PC-9 (cell line): ENCODE measurements at regions not wholly inside any gene's neighbourhood (a gene's known extent, or its start where the extent isn't known, plus 50 kb on each side); places are given as distances from the start of the nearest gene placed in this dataset.

ENCODE experiments used
- BruUV-seq: library from RNA; stranded (reverse); fragments of 400-500 nt; replicated peaks from 2 replicates; lab custom pipeline; 2021; lab: Mats Ljungman, UMichigan
- CTCF ChIA-PET: fragments of 300-600 bp; sonication (Branson Sonifier 250); formaldehyde crosslinking; loops from one replicate; lab custom pipeline; 2022; ENCODE audit warnings: antibody characterized with exemption; lab: Charles Lee
- POLR2A ChIA-PET: fragments of 300-600 bp; sonication (Branson Sonifier 250); formaldehyde crosslinking; loops from one replicate; lab custom pipeline; 2022; ENCODE audit warnings: antibody characterized with exemption; ENCODE audit not compliant: unreplicated experiment; lab: Charles Lee
- DNase-seq, 2 experiments: peaks; one replicate each; pipeline versions ENCODE4 v3.0.0 to v3.0.0-alpha.2; 2015 to 2022; ENCODE audit warnings: mixed read lengths in 1 of 2
- H2AFZ ChIP-seq: fragments of 200-600 bp; sonication (generic); 2 replicates; pipeline ENCODE4 v1.8.1; 2017; ENCODE audit warnings: antibody characterized with exemption
- H3F3A ChIP-seq: fragments of 200-600 bp; sonication (generic); 2 replicates; pipeline ENCODE4 v1.8.1; 2017; ENCODE audit warnings: antibody characterized with exemption, mild to moderate bottlenecking, low read depth; ENCODE audit not compliant: insufficient read depth
- H3K27ac ChIP-seq: fragments of 200-600 bp; sonication (generic); 2 replicates; pipeline ENCODE4 v1.6.1; 2016; ENCODE audit warnings: mixed run types
- H3K27me3 ChIP-seq: fragments of 200-600 bp; sonication (generic); 2 replicates; pipeline ENCODE4 v1.6.1; 2016; ENCODE audit warnings: low read depth, mixed run types; ENCODE audit not compliant: insufficient read depth
- H3K36me3 ChIP-seq: fragments of 200-600 bp; sonication (generic); 2 replicates; pipeline ENCODE4 v1.6.1; 2016; ENCODE audit warnings: low read depth, mixed run types
- H3K4me1 ChIP-seq: fragments of 200-600 bp; sonication (generic); replicated peaks from 2 replicates; pipeline ENCODE4 v1.6.1; 2016; ENCODE audit warnings: mixed run types; ENCODE audit not compliant: insufficient read depth
- H3K4me2 ChIP-seq: fragments of 200-600 bp; sonication (generic); 2 replicates; pipeline ENCODE4 v1.6.1; 2017; ENCODE audit warnings: mixed run types
- H3K4me3 ChIP-seq: fragments of 200-600 bp; sonication (generic); 2 replicates; pipeline ENCODE4 v1.6.1; 2016; ENCODE audit warnings: mixed run types
- H3K79me2 ChIP-seq: fragments of 200-600 bp; sonication (generic); 2 replicates; pipeline ENCODE4 v1.6.1; 2017; ENCODE audit warnings: low read depth, mixed run types
- H3K9me2 ChIP-seq: fragments of 200-600 bp; sonication (generic); 2 replicates; pipeline ENCODE4 v1.8.1; 2017; ENCODE audit warnings: mild to moderate bottlenecking; ENCODE audit not compliant: insufficient read depth
- H3K9me3 ChIP-seq: fragments of 200-600 bp; sonication (generic); 2 replicates; pipeline ENCODE4 v1.8.1; 2016; ENCODE audit warnings: low read depth; ENCODE audit not compliant: insufficient read depth
- H4K20me1 ChIP-seq: fragments of 200-600 bp; sonication (generic); 2 replicates; pipeline ENCODE4 v1.8.1; 2017; ENCODE audit not compliant: insufficient read depth
- EZH2 ChIP-seq: fragments of 200-600 bp; sonication (generic); IDR thresholded peaks from 2 replicates; pipeline ENCODE4 v1.8.0; 2017; ENCODE audit warnings: antibody characterized with exemption, low read depth
- intact Hi-C: fragments of 100-400 bp; cut with micrococcal nuclease; formaldehyde crosslinking; loops from one replicate; pipeline ENCODE4 v1.10.0; 2022; ENCODE audit not compliant: unreplicated experiment
- TF ChIP-seq, protein P1 (sequence below): fragments of 200-600 bp; sonication (generic); conservative IDR thresholded peaks from 2 replicates; pipeline ENCODE4 v1.6.1; 2017; ENCODE audit warnings: mixed run types, antibody characterized with exemption, mild to moderate bottlenecking, moderate library complexity

DNA sequence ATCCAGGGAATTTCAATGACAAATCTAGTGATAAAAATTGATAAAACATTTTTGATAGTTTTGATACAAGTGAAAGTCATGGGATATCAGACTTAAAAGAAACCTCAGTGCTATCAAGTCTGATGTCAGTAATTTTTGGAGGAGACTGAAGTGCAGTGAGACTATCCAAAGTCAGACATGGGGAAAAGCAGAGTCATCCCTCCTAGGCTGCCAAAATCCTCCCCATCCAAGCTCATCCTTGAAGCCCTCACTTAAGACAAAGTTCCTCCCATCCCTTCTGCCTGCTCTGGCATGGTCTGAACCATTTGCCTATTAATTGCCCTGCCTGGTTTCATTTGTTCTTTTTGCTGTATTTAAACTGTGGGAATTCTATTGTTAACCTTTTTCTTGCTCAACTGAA is 456.9 kb upstream of the UBE2E2 start:
- Histone ChIP-seq H3K27ac (no peak overlapping the region), H3K79me2 (no peaks in the 10 kb centered on the region), H2AFZ (no peak overlapping the region), H3K9me2 (no peaks in the 10 kb centered on the region), H3K36me3 (no peaks in the 10 kb centered on the region), H3K4me1 (no peaks in the 10 kb centered on the region; the same call in 1 of the 2 replicates), H3K27me3 (no peaks in the 10 kb centered on the region), H3K4me3 (no peak overlapping the region), H3F3A (no peaks in the 10 kb centered on the region), H3K9me3 (no peaks in the 10 kb centered on the region), H4K20me1 (no peaks in the 10 kb centered on the region), H3K4me2 (no peak overlapping the region)
- no TSS peak for BruUV-seq
- TF ChIP-seq, protein P1, sequence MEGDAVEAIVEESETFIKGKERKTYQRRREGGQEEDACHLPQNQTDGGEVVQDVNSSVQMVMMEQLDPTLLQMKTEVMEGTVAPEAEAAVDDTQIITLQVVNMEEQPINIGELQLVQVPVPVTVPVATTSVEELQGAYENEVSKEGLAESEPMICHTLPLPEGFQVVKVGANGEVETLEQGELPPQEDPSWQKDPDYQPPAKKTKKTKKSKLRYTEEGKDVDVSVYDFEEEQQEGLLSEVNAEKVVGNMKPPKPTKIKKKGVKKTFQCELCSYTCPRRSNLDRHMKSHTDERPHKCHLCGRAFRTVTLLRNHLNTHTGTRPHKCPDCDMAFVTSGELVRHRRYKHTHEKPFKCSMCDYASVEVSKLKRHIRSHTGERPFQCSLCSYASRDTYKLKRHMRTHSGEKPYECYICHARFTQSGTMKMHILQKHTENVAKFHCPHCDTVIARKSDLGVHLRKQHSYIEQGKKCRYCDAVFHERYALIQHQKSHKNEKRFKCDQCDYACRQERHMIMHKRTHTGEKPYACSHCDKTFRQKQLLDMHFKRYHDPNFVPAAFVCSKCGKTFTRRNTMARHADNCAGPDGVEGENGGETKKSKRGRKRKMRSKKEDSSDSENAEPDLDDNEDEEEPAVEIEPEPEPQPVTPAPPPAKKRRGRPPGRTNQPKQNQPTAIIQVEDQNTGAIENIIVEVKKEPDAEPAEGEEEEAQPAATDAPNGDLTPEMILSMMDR, result no peak
- no peak for TF ChIP-seq EZH2
- intact Hi-C loops, result no loop called here
- DNase-seq, result no peak
- ChIA-PET CTCF (no interaction called here), POLR2A (no interaction called here)

DNA sequence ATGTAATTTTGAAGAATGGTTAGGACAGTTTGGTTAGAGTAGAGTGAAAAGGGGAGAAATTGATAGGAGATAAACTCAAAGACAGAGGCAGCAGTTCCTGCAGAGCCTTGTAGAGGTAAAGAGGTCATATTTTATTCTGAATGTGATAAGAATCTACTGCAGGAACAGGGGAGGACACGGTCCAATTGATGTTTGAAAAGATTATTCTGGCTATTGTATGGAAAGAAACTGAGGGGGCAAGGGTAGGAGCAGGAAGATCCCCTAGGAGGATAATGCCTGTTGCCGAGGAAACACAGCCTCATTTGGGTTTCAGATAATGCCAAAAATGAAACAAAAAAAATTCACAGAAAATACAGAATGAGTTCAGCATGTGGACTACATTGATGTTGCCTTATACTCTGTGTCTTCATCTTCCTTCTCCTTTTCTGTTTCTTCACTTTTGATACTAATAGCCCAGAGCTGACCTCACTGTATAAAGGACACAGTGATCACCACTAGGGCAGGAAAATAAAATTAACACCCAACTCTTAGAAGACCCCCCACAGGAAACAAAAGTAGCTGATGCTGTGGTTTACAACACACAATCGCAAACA is 454.6 kb upstream of the UBE2E2 start:
- Histone ChIP-seq H3K4me3 (no peak overlapping the region), H3K4me2 (no peak overlapping the region), H3K79me2 (no peaks in the 10 kb centered on the region), H3K9me2 (no peaks in the 10 kb centered on the region), H3K27me3 (no peaks in the 10 kb centered on the region), H2AFZ (no peak overlapping the region), H3F3A (no peaks in the 10 kb centered on the region), H4K20me1 (no peaks in the 10 kb centered on the region), H3K27ac (no peak overlapping the region), H3K36me3 (no peaks in the 10 kb centered on the region), H3K9me3 (no peaks in the 10 kb centered on the region), H3K4me1 (no peaks in the 10 kb centered on the region; the same call in 1 of the 2 replicates)
- no TSS peak for BruUV-seq
- no peak for TF ChIP-seq EZH2
- TF ChIP-seq, protein P1, result no peak
- ChIA-PET POLR2A (no interaction called here), CTCF (no interaction called here)
- DNase-seq, result no peak
- intact Hi-C loops, result no loop called here

DNA sequence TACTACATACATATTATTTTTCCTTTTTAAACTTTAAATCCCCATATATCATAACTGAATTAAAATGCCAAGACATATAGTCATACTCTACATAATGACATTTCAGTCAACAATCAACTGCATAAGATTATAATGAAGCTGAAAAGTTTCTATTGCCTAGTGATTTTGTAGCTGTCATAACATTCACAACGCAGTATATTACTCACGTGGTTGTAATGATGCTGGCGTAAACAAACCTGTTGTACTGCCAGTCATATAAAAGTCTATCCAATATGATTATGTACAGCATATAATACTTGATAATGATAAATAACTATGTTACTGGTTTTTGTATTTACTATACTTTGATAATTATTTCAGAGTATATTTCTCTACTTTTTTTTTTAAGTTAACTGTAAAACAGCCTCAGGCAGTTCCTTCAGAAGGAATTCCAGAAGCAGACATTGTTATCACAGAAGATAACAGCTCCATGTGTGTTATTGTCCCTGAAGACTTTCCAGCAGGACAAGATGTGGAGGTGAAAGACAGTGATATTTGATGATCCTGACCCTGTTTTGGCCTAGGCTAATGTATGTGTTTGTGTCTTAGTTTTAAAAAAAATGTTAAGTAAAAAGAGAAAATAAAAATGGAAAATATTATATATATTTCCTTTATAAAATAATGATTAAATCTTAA is 443.4 kb upstream of the UBE2E2 start:
- Histone ChIP-seq H3K4me3 (no peak overlapping the region), H3K4me2 (no peak overlapping the region), H2AFZ (no peak overlapping the region), H4K20me1 (no peaks in the 10 kb centered on the region), H3F3A (no peaks in the 10 kb centered on the region), H3K79me2 (no peaks in the 10 kb centered on the region), H3K27me3 (no peaks in the 10 kb centered on the region), H3K4me1 (no peaks in the 10 kb centered on the region), H3K9me3 (peaks cover 7% of the 10 kb centered on the region; the same call in 1 of the 2 replicates), H3K27ac (no peak overlapping the region), H3K36me3 (no peaks in the 10 kb centered on the region), H3K9me2 (no peaks in the 10 kb centered on the region)
- no peak for DNase-seq
- no TSS peak for BruUV-seq
- no peak for TF ChIP-seq EZH2
- TF ChIP-seq, protein P1, result no peak
- POLR2A ChIA-PET, result no interaction called here
- intact Hi-C loops, result no loop called here
- CTCF ChIA-PET, result no interaction called here
